Activated CD4-positive, alpha-beta T cell treated with anti-CD3 and anti-CD28 coated beads, Interleukin-2, amount 10 ng/mL, durations not matched to agents 24 days and 14 days (primary cell): ENCODE measurements at regions not wholly inside any gene's neighbourhood (a gene's known extent, or its start where the extent isn't known, plus 50 kb on each side); places are given as distances from the start of the nearest gene placed in this dataset.
"Not testable (repeated sequence)": the region's sequence is repeated elsewhere in the genome, so short reads cannot be mapped to it uniquely, and the experiment has no call there.

Experiments
- DNase-seq: peaks from one replicate; pipeline ENCODE4 v3.0.0; 2022
- H3K27ac Mint-ChIP-seq: one replicate; pipeline ENCODE4 v1.8.0; 2022; ENCODE audit warnings: mild to moderate bottlenecking, mixed read lengths
- H3K27me3 Mint-ChIP-seq: one replicate; pipeline ENCODE4 v1.8.0; 2022; ENCODE audit warnings: mixed read lengths
- H3K36me3 Mint-ChIP-seq: one replicate; pipeline ENCODE4 v1.8.0; 2022; ENCODE audit warnings: low read depth, mild to moderate bottlenecking, mixed read lengths
- H3K4me1 Mint-ChIP-seq: one replicate; pipeline ENCODE4 v1.8.0; 2021; ENCODE audit warnings: mixed read lengths
- H3K4me3 Mint-ChIP-seq: one replicate; pipeline ENCODE4 v1.8.0; 2022; ENCODE audit warnings: mild to moderate bottlenecking, moderate library complexity, mixed read lengths
- H3K9me3 Mint-ChIP-seq: one replicate; pipeline ENCODE4 v1.8.0; 2021; ENCODE audit warnings: mixed read lengths
- intact Hi-C: fragments of 100-400 bp; cut with micrococcal nuclease; formaldehyde crosslinking; loops from one replicate; pipeline ENCODE4 v1.15.1; 2023

DNA sequence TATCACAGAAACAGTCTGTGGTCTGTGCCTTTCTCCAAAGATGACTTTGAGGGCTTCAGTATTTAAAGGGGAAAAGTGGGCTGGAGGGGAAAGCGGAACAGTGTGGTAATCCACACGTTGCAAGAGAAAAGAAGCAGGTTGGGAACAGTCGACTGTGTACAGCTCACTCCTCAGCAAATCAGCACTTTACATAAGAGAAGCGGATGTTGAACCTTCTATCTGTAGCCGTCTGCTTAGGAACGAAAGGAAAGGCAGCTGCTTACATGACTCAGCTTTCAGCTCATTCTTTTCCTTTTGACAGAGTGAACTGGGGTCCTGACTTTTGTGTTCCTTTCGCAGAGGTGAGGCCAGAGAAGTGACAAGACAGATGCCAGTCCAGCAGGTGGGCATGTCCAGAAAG is 4020.7 kb upstream of the TPTE start:
- H3K4me3 Mint-ChIP-seq, H3K36me3 Mint-ChIP-seq, H3K4me1 Mint-ChIP-seq, H3K27ac Mint-ChIP-seq, DNase-seq, intact Hi-C loops, H3K9me3 Mint-ChIP-seq, H3K27me3 Mint-ChIP-seq: not testable (repeated sequence)

DNA sequence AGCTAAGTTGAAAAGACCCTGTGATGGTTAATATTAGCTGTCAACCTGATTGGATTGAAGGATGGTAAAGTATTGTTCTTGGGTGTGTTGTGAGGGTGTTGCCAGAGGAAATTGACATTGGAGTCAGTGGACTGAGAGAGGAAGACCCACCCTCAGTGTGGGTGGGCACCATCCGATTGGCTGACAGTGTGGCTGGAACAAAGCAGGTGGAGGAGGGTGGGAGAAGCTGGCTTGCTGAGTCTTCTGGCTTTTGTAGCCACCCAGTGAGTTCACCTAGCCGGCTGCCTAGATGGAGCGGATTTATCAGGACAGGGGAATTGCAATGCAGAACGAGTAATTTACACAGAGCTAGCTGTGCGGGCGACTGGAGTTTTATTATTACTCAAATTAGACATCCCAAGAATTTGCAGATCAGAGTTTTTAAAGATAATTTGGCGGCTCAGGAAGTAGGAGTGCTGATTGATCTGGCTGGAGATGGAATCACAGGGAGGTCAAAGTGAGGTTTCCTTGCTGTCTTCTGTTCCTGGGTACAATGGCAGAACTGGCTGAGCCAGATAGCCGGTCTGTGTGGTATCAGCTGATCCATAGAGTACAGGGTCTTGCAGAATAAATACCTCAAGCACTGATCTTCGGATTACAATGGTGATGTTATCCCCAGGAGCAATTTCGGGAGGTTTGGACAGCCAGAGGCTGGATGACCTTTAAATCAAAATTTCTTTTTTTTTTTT is 4015.1 kb upstream of the TPTE start:
- H3K4me3 Mint-ChIP-seq, H3K9me3 Mint-ChIP-seq, H3K4me1 Mint-ChIP-seq, H3K27ac Mint-ChIP-seq, DNase-seq, H3K27me3 Mint-ChIP-seq, intact Hi-C loops, H3K36me3 Mint-ChIP-seq: not testable (repeated sequence)

DNA sequence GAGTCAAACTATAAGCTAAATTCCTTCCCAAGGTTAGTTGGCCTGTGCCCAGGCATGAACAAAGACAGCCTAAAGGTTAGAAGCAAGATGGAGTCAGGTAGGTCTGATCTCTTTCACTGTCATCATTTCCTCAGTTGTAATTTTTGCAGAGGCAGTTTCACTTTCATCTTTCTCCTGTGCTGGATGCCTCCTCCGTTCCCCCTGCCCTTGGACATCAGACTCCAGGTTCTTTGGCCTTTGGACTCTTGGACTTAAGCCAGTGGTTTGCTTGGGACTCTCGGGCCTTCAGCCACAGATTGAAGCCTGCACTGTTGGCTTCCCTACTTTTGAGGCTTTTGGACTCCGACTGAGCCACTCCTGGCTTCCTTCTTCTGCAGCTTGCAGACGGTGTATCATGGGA is 4013.8 kb upstream of the TPTE start:
- H3K4me1 Mint-ChIP-seq, intact Hi-C loops, H3K27me3 Mint-ChIP-seq, DNase-seq, H3K27ac Mint-ChIP-seq, H3K9me3 Mint-ChIP-seq, H3K4me3 Mint-ChIP-seq, H3K36me3 Mint-ChIP-seq: not testable (repeated sequence)

DNA sequence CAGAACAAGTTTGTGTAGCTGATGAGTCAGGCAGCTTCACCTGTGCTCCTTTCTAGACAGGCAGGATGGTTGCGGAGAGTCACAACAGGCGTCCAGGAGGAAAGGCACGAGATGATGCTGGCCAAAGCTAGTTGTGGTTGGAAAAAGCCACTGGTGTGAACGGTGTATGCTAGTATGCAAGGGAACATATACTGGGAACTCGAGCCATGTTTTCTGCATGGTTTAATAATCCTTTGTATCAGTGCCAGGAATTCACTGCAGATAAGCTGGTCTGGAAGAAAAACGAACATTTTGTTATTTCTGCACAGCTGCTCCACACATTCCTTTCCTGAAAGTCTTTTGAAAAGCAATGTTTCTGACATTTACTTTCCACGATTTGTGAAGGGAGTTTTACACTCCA is 3999.6 kb upstream of the TPTE start:
- H3K27ac Mint-ChIP-seq, DNase-seq, H3K4me1 Mint-ChIP-seq, H3K36me3 Mint-ChIP-seq, intact Hi-C loops, H3K27me3 Mint-ChIP-seq, H3K4me3 Mint-ChIP-seq, H3K9me3 Mint-ChIP-seq: not testable (repeated sequence)

DNA sequence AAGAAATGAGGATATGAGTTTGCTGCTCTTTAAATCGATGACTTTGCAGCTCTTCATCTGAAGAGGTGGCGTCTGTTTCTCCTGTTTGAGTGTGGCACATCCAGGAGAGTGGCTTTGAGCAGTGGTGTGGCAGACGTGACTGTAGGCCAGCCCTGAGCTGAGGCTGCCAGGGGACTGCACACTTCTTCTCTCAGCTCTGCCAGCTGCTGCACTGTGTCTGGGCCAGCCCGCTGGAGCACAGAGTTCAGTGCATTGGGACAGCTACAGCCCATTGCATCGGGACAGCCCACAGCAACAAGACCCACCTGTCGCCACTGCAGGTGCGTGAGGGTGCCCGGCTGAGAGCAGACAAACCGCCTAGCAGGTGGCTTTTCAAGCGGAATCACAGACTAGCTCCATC is 3995.2 kb upstream of the TPTE start:
- H3K9me3 Mint-ChIP-seq, intact Hi-C loops, DNase-seq, H3K4me1 Mint-ChIP-seq, H3K27ac Mint-ChIP-seq, H3K4me3 Mint-ChIP-seq, H3K27me3 Mint-ChIP-seq, H3K36me3 Mint-ChIP-seq: not testable (repeated sequence)

DNA sequence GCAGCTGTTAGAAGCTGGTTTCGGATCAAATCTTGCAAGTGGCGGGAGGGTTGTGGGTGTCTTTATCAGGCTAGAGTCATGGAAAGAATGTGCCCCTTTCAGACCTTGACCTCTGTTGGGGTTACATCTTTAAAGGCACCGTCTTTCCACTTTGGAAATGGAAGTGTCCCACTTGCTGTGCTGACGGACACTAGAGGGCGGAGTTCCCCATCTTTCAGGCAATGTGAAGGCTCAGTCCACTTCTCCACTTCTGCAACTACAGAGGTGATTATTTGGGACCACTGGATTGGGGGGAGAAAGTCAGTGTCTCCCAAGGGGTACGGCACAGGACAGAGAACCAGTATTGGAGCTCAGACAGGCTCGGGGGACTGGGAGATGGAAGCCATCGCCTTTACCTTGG is 3990.7 kb upstream of the TPTE start:
- DNase-seq, H3K27me3 Mint-ChIP-seq, H3K9me3 Mint-ChIP-seq, H3K4me1 Mint-ChIP-seq, H3K27ac Mint-ChIP-seq, H3K4me3 Mint-ChIP-seq, intact Hi-C loops, H3K36me3 Mint-ChIP-seq: not testable (repeated sequence)

DNA sequence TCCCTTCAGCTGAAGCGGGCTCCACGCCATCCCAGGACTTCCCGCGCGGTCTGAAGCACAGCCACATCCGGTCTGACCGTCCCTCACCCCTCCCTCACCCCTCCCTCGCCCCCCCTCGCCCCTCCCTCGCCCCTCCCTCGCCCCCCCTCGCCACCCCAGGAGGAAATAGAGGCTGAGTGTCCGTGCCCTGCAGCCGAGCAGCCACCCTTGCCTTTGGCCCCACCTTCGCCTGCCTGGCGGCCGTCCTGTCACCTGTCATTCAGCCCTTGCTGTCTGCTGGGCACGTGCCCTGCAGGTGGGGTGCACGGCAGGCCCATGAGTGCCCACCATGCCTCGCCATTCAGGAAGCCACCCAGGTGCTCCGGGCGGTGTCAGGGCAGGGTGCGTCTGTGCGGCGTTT is 3988.1 kb upstream of the TPTE start:
- H3K27ac Mint-ChIP-seq, H3K4me1 Mint-ChIP-seq, H3K9me3 Mint-ChIP-seq, intact Hi-C loops, DNase-seq, H3K27me3 Mint-ChIP-seq, H3K4me3 Mint-ChIP-seq, H3K36me3 Mint-ChIP-seq: not testable (repeated sequence)

DNA sequence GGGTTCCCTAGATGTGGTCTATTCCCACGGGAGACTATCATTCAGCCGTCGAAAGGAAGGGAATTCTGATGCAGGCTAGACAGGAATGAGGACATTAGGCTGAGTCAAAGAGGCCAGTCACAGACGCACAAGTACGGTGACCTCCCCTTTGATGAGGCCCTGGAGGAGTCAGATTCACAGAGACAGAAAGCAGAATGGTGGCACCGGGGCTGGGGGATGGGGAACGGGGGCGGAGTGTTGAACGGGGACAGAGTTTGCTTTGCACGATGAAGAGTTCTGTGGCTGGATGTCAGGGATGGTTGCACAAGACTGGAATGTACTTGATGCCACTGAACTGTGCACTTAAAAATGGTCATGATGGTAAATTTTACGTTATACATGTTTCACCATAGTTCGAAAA is 3983.1 kb upstream of the TPTE start:
- H3K27me3 Mint-ChIP-seq, H3K9me3 Mint-ChIP-seq, DNase-seq, H3K36me3 Mint-ChIP-seq, H3K4me3 Mint-ChIP-seq, H3K4me1 Mint-ChIP-seq, intact Hi-C loops, H3K27ac Mint-ChIP-seq: not testable (repeated sequence)

DNA sequence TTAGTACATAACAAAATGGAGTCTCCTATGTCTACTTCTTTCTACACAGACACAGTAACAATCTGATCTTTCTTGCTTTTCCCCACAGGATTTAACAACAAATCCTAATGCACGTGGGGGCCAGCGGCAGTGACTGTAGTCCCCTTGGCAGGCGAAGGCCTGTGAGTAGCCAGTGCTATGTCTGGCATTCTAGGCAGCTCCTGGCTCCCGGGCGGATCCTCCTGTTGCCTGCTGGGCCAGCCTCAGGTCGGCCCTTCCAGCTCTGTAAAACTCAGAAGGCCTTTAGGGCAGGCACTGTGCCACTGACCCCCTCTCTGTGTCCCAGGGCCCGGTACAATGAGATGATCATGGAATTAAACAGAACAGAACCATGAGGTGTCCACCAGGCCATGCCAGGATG is 3981.7 kb upstream of the TPTE start:
- H3K4me3 Mint-ChIP-seq, H3K9me3 Mint-ChIP-seq, H3K27ac Mint-ChIP-seq, H3K36me3 Mint-ChIP-seq, DNase-seq, H3K27me3 Mint-ChIP-seq, intact Hi-C loops, H3K4me1 Mint-ChIP-seq: not testable (repeated sequence)

DNA sequence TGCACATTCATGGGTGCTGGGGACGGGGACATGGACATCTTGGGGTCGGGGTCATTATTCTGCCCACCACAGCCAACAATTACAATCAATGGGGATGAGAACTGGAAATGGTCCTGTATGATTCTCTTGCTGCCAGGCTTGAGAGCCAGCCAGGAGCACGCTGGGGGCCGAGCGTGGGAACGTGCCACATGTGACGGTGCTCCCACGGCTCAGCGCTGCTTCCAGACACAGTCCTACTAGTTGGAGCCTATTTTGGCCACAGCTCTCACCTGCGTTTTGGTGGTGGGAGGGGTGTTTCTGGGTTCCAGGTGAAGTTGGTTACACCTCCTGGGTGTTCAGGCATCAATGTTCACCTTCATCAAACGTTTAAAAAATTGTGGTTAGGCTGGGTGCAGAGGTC is 3980.3 kb upstream of the TPTE start:
- H3K4me1 Mint-ChIP-seq, DNase-seq, intact Hi-C loops, H3K4me3 Mint-ChIP-seq, H3K27ac Mint-ChIP-seq, H3K27me3 Mint-ChIP-seq, H3K9me3 Mint-ChIP-seq, H3K36me3 Mint-ChIP-seq: not testable (repeated sequence)

DNA sequence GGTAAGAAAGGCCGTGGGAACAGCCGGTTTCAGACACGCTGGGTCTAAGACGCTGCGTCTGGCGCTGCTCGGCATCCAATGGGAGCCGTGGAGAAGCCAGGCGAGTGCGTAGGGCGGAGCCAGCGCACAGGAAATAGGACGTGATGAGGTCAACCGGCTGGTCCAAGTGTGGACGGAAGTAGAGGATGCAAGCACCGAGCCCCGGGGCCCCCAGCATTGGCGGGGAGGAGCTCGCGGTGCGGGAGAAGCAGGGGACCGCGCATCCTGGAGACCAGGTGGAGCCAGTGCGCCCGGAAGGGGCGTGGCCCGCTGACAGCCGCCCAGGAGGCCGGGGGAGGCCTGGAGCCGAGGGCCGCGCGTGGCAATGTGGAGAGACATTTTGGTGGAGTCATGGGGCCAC is 3976.1 kb upstream of the TPTE start:
- DNase-seq, H3K36me3 Mint-ChIP-seq, intact Hi-C loops, H3K4me3 Mint-ChIP-seq, H3K4me1 Mint-ChIP-seq, H3K27ac Mint-ChIP-seq, H3K27me3 Mint-ChIP-seq, H3K9me3 Mint-ChIP-seq: not testable (repeated sequence)

DNA sequence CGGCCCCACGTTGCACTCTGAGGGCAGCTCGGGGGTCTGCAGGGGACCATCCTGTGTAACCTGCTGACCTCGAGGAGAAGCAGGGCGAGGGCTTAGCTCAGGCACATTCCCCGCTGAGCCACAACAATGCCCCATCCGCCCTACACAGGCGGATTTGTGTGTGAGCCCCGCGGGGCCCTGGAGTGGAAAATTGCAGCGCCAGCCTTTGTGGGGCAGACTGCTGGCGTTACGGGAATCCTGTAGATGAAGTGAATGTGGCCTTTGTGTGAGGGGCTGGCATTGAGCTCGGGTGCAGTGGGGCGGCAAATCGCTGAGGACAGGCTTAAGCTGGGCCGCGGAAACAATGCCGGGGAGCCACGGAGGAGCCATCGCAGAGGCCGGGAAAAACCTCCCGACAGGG is 3970.3 kb upstream of the TPTE start:
- H3K27ac Mint-ChIP-seq, H3K4me3 Mint-ChIP-seq, H3K4me1 Mint-ChIP-seq, DNase-seq, H3K36me3 Mint-ChIP-seq, intact Hi-C loops, H3K27me3 Mint-ChIP-seq, H3K9me3 Mint-ChIP-seq: not testable (repeated sequence)

DNA sequence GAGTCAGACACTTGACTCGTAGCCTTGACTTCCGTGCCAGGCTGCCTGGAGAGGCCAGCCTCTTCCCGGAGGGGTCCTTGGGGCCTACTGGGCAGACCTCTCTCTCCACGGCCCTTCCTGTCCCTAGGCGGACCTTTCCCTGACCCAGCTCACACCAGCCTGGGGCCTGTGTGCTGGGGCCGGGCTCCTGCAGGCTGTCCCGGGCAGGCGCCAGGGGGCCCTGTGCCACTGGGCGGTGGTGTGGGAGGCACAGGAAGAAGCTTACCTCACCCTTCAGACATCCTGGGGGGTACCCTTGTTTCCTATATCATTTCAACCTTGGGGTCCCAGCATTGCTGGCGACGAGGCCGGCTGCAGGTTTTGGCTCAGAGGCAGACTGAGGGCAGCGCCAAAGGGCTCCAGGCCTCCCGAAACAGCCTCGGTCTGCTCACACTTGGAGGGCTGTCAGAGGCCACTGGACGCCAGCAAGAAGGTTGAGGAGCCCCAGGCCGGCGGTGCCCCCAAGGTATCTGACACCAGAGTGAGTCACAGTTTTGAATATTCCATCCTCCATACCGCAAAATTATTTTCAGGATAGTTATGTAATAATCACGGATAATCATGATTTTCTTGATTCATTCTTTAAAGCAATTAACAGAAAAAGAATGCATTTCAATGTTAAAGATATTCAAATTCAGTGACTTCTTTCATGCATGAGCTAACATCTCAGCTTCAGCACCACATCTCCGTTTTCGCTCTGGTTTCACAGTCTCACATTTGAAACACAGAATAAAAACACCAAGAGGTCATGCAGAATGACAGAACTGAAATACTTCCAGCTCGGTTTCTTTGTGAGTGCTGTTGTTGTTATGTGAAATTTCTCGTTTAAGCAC is 3967.6 kb upstream of the TPTE start:
- DNase-seq, H3K27me3 Mint-ChIP-seq, H3K27ac Mint-ChIP-seq, H3K4me1 Mint-ChIP-seq, intact Hi-C loops, H3K4me3 Mint-ChIP-seq, H3K9me3 Mint-ChIP-seq, H3K36me3 Mint-ChIP-seq: not testable (repeated sequence)

DNA sequence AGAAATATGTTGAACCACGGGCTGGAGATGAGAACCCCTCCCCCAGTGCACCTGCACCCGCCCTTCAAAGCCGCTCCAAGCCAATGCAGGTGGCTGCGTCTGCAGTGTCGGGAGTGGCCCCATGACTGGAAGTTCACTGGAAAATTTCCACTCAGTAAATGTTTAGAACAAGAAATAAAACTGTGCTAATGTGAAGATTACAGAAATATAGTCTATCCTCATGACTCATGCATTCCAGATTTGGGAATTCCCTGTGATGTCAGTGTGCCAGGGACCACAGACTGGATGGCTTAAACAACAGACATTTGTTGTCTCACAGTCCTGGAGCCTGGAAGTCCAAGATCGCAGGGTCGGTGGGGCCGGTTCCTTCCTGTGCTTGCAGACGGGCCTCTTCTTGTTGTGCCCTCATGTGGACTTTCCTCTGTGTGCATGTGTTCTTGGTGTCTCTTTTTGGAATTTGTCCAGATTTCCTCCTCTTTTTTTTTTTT is 3967.0 kb upstream of the TPTE start:
- H3K9me3 Mint-ChIP-seq, H3K27ac Mint-ChIP-seq, DNase-seq, intact Hi-C loops, H3K27me3 Mint-ChIP-seq, H3K4me3 Mint-ChIP-seq, H3K36me3 Mint-ChIP-seq, H3K4me1 Mint-ChIP-seq: not testable (repeated sequence)

DNA sequence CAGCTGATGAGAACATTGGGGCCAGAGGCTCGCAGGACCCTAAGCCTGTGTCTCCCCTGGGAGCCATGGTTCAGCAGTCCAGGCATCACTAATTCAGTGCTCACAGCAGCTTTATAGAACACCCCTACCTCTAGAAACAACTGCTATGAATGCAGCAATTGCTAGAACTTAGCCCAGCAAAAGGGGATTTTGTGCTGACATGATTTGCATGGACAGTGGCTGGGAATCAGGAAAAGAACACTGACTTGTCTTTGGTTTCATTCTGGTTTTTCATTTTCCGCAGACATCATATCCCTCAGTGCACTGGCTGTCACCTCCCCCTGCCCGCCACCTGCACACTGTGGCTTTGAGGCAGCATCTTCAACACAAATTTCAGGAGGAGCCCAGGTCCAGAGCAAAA is 3964.9 kb upstream of the TPTE start:
- intact Hi-C loops, H3K27ac Mint-ChIP-seq, H3K36me3 Mint-ChIP-seq, H3K4me1 Mint-ChIP-seq, DNase-seq, H3K4me3 Mint-ChIP-seq, H3K27me3 Mint-ChIP-seq, H3K9me3 Mint-ChIP-seq: not testable (repeated sequence)
